GM23338 (cell line): ENCODE measurements at regions not wholly inside any gene's neighbourhood (a gene's known extent, or its start where the extent isn't known, plus 50 kb on each side); places are given as distances from the start of the nearest gene placed in this dataset.

Source experiments
- ATAC-seq: fragments of 200-7000 bp; cut with Tn5 transposase; 3 replicates; pipeline ENCODE4 v1.9.1; 2020
- DNase-seq: peaks from one replicate; pipeline ENCODE4 v3.0.0-alpha.2; 2015; ENCODE audit warnings: low spot score
- H2AFZ ChIP-seq: fragments of 200-600 bp; sonication (generic); 2 replicates; pipeline ENCODE4 v1.8.0; 2016; ENCODE audit warnings: antibody characterized with exemption, mild to moderate bottlenecking, moderate library complexity
- H3F3A ChIP-seq: fragments of 200-600 bp; sonication (generic); replicated peaks from 2 replicates; pipeline ENCODE4 v1.8.0; 2017; ENCODE audit warnings: antibody characterized with exemption, mixed run types, low read depth
- H3K27ac ChIP-seq: fragments of 200-600 bp; sonication (generic); 2 replicates; pipeline ENCODE4 v1.6.1; 2016; ENCODE audit warnings: low read depth
- H3K27me3 ChIP-seq: fragments of 200-600 bp; sonication (generic); 2 replicates; pipeline ENCODE4 v1.8.0; 2016; ENCODE audit warnings: mild to moderate bottlenecking, mixed run types, moderate library complexity; ENCODE audit not compliant: insufficient read depth
- H3K36me3 ChIP-seq: fragments of 200-600 bp; sonication (generic); 2 replicates; pipeline ENCODE4 v1.8.0; 2016; ENCODE audit warnings: mild to moderate bottlenecking; ENCODE audit not compliant: insufficient read depth
- H3K4me1 ChIP-seq: fragments of 200-600 bp; sonication (generic); 2 replicates; pipeline ENCODE4 v1.8.0; 2016; ENCODE audit warnings: mild to moderate bottlenecking, moderate library complexity; ENCODE audit not compliant: insufficient read depth
- H3K4me2 ChIP-seq: fragments of 200-600 bp; sonication (generic); 2 replicates; pipeline ENCODE4 v1.7.1; 2017; ENCODE audit warnings: mixed run types
- H3K4me3 ChIP-seq: fragments of 200-600 bp; sonication (generic); 2 replicates; pipeline ENCODE4 v1.6.1; 2016; ENCODE audit warnings: mixed run types
- H3K79me2 ChIP-seq: fragments of 200-600 bp; sonication (generic); replicated peaks from 2 replicates; pipeline ENCODE4 v1.8.0; 2017; ENCODE audit warnings: mild to moderate bottlenecking; ENCODE audit not compliant: insufficient read depth
- H3K9me2 ChIP-seq: fragments of 200-600 bp; sonication (generic); 2 replicates; pipeline ENCODE4 v1.8.0; 2017; ENCODE audit not compliant: insufficient read depth
- H4K20me1 ChIP-seq: fragments of 200-600 bp; sonication (generic); replicated peaks from 2 replicates; pipeline ENCODE4 v1.8.0; 2017; ENCODE audit warnings: mild to moderate bottlenecking; ENCODE audit not compliant: insufficient read depth
- H3K27ac Mint-ChIP-seq: 2 replicates; pipeline ENCODE4 v1.8.0; 2020; ENCODE audit warnings: inconsistent platforms, mild to moderate bottlenecking, moderate library complexity, mixed read lengths
- H3K27me3 Mint-ChIP-seq: 3 replicates; pipeline ENCODE4 v1.8.0; 2022; ENCODE audit warnings: low read depth, mild to moderate bottlenecking, moderate library complexity, mixed read lengths, inconsistent platforms; ENCODE audit not compliant: insufficient read depth, poor library complexity
- H3K36me3 Mint-ChIP-seq: 3 replicates; pipeline ENCODE4 v1.8.0; 2021; ENCODE audit warnings: low read depth, mild to moderate bottlenecking, inconsistent platforms, moderate library complexity, mixed read lengths
- H3K4me1 Mint-ChIP-seq: 3 replicates; pipeline ENCODE4 v1.8.0; 2020; ENCODE audit warnings: mild to moderate bottlenecking, inconsistent platforms, mixed read lengths
- H3K4me3 Mint-ChIP-seq: 3 replicates; pipeline ENCODE4 v1.8.0; 2021; ENCODE audit warnings: moderate library complexity, mild to moderate bottlenecking, inconsistent platforms, mixed read lengths
- H3K9me3 Mint-ChIP-seq: 3 replicates; pipeline ENCODE4 v1.8.0; 2020; ENCODE audit warnings: moderate library complexity, mild to moderate bottlenecking, inconsistent platforms, mixed read lengths
- CREB1 ChIP-seq: fragments of 250-450 bp; sonication (Bioruptor Pico); IDR thresholded peaks from 2 replicates; pipeline ENCODE4 v1.5.0; 2020; ENCODE audit warnings: low read depth, mild to moderate bottlenecking, moderate library complexity
- JUNB ChIP-seq: IDR thresholded peaks from one replicate; pipeline ENCODE4 v1.6.1; 2016; ENCODE audit warnings: antibody characterized with exemption; ENCODE audit not compliant: unreplicated experiment
- NANOG ChIP-seq: IDR thresholded peaks from 2 replicates; pipeline ENCODE4 v1.6.1; 2016; ENCODE audit warnings: antibody characterized with exemption, borderline replicate concordance
- POLR2AphosphoS5 ChIP-seq: IDR thresholded peaks from 2 replicates; pipeline ENCODE4 v1.6.1; 2016; ENCODE audit warnings: antibody characterized with exemption, low read depth
- ZNF331 ChIP-seq: fragments of 250-450 bp; sonication (Bioruptor Pico); IDR thresholded peaks from 2 replicates; pipeline ENCODE4 v1.5.0; 2020; ENCODE audit warnings: low read depth, mild to moderate bottlenecking, moderate library complexity
- TF ChIP-seq, protein P1 (sequence below): fragments of 250-450 bp; sonication (Bioruptor Pico); IDR thresholded peaks from 2 replicates; pipeline ENCODE4 v1.5.0; 2020; ENCODE audit warnings: mild to moderate bottlenecking, moderate library complexity
- TF ChIP-seq, protein P2 (sequence below): IDR thresholded peaks from 2 replicates; pipeline ENCODE4 v1.6.1; 2016; ENCODE audit warnings: antibody characterized with exemption
- TF ChIP-seq, protein P3 (sequence below): IDR thresholded peaks from one replicate; pipeline ENCODE4 v1.6.1; 2018; ENCODE audit warnings: antibody characterized with exemption; ENCODE audit not compliant: unreplicated experiment

DNA sequence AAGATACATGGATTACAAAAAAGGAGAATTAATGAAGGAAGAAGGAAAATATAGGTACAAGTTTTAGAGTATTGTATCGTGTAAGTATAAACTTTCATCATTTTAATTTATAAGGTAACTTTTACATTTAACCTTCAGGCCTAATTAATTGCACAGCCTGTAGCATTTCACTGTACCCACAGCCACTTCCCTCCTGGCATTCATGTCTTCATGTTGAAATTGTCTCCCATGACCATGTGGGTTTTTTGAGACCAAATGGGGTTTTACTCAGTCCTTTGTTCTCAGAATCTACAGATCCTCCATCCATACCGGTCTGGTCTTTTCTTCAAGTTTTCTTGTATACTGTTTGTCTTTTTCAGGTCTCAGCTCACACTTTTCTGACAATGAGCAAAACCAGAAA is 194.3 kb upstream of the CLNK start (continued):
- TF ChIP-seq, protein P1, sequence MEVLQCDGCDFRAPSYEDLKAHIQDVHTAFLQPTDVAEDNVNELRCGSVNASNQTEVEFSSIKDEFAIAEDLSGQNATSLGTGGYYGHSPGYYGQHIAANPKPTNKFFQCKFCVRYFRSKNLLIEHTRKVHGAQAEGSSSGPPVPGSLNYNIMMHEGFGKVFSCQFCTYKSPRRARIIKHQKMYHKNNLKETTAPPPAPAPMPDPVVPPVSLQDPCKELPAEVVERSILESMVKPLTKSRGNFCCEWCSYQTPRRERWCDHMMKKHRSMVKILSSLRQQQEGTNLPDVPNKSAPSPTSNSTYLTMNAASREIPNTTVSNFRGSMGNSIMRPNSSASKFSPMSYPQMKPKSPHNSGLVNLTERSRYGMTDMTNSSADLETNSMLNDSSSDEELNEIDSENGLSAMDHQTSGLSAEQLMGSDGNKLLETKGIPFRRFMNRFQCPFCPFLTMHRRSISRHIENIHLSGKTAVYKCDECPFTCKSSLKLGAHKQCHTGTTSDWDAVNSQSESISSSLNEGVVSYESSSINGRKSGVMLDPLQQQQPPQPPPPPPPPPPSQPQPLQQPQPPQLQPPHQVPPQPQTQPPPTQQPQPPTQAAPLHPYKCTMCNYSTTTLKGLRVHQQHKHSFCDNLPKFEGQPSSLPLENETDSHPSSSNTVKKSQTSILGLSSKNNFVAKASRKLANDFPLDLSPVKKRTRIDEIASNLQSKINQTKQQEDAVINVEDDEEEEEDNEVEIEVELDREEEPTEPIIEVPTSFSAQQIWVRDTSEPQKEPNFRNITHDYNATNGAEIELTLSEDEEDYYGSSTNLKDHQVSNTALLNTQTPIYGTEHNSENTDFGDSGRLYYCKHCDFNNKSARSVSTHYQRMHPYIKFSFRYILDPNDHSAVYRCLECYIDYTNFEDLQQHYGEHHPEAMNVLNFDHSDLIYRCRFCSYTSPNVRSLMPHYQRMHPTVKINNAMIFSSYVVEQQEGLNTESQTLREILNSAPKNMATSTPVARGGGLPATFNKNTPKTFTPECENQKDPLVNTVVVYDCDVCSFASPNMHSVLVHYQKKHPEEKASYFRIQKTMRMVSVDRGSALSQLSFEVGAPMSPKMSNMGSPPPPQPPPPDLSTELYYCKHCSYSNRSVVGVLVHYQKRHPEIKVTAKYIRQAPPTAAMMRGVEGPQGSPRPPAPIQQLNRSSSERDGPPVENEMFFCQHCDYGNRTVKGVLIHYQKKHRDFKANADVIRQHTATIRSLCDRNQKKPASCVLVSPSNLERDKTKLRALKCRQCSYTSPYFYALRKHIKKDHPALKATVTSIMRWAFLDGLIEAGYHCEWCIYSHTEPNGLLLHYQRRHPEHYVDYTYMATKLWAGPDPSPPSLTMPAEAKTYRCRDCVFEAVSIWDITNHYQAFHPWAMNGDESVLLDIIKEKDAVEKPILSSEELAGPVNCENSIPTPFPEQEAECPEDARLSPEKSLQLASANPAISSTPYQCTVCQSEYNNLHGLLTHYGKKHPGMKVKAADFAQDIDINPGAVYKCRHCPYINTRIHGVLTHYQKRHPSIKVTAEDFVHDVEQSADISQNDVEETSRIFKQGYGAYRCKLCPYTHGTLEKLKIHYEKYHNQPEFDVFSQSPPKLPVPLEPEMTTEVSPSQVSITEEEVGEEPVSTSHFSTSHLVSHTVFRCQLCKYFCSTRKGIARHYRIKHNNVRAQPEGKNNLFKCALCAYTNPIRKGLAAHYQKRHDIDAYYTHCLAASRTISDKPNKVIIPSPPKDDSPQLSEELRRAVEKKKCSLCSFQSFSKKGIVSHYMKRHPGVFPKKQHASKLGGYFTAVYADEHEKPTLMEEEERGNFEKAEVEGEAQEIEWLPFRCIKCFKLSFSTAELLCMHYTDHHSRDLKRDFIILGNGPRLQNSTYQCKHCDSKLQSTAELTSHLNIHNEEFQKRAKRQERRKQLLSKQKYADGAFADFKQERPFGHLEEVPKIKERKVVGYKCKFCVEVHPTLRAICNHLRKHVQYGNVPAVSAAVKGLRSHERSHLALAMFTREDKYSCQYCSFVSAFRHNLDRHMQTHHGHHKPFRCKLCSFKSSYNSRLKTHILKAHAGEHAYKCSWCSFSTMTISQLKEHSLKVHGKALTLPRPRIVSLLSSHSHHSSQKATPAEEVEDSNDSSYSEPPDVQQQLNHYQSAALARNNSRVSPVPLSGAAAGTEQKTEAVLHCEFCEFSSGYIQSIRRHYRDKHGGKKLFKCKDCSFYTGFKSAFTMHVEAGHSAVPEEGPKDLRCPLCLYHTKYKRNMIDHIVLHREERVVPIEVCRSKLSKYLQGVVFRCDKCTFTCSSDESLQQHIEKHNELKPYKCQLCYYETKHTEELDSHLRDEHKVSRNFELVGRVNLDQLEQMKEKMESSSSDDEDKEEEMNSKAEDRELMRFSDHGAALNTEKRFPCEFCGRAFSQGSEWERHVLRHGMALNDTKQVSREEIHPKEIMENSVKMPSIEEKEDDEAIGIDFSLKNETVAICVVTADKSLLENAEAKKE (CRISPR knock-in tag): no peak
- no peak for TF ChIP-seq NANOG
- TF ChIP-seq ZNF331: no peak
- no peak for TF ChIP-seq POLR2AphosphoS5
- TF ChIP-seq JUNB: no peak

DNA sequence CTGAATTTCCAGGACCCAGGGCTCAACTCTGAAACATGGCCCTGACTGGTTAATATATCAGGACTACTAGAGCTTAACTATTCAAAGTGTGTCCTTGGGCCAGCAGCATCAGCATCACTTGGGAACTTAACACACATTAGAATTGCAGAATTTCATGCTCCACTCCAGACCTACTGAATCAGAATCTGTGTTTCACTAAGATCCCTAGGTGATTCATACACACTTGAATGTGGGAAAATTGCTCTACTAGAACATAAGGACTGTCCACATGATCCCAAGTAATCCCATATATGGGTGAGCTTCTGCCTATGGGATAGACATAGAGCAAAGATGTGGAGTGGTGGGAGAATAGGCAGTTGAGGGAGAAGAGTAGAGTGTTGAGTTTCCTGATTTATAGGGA is 192.5 kb upstream of the CLNK start:
- H3K4me3 Mint-ChIP-seq: no peak overlapping the region
- Histone ChIP-seq H3K4me1 (peaks cover 7% of the 10 kb centered on the region), H3K27ac (no peak overlapping the region), H4K20me1 (no peaks in the 10 kb centered on the region), H3F3A (no peaks in the 10 kb centered on the region), H3K4me2 (0 out of 2 replicates have a peak overlapping the region, but pooled peaks have one; percentile 16), H3K9me2 (peaks cover 5% of the 10 kb centered on the region; the same call in 1 of the 2 replicates), H3K79me2 (no peaks in the 10 kb centered on the region), H2AFZ (peak overlapping the region; percentile 69; the same call in 1 of the 2 replicates), H3K36me3 (no peaks in the 10 kb centered on the region), H3K27me3 (no peaks in the 10 kb centered on the region), H3K4me3 (no peak overlapping the region; the same call in 1 of the 2 replicates)
- ATAC-seq (no peak), DNase-seq (no peak)
- no peaks in the 10 kb centered on the region for H3K36me3 Mint-ChIP-seq
- no peaks in the 10 kb centered on the region for H3K9me3 Mint-ChIP-seq
- H3K4me1 Mint-ChIP-seq: peaks cover 12% of the 10 kb centered on the region
- H3K27ac Mint-ChIP-seq: no peak overlapping the region
- peaks cover 2% of the 10 kb centered on the region for H3K27me3 Mint-ChIP-seq
- TF ChIP-seq, protein P2, sequence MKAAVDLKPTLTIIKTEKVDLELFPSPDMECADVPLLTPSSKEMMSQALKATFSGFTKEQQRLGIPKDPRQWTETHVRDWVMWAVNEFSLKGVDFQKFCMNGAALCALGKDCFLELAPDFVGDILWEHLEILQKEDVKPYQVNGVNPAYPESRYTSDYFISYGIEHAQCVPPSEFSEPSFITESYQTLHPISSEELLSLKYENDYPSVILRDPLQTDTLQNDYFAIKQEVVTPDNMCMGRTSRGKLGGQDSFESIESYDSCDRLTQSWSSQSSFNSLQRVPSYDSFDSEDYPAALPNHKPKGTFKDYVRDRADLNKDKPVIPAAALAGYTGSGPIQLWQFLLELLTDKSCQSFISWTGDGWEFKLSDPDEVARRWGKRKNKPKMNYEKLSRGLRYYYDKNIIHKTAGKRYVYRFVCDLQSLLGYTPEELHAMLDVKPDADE: no peak
- TF ChIP-seq, protein P3, sequence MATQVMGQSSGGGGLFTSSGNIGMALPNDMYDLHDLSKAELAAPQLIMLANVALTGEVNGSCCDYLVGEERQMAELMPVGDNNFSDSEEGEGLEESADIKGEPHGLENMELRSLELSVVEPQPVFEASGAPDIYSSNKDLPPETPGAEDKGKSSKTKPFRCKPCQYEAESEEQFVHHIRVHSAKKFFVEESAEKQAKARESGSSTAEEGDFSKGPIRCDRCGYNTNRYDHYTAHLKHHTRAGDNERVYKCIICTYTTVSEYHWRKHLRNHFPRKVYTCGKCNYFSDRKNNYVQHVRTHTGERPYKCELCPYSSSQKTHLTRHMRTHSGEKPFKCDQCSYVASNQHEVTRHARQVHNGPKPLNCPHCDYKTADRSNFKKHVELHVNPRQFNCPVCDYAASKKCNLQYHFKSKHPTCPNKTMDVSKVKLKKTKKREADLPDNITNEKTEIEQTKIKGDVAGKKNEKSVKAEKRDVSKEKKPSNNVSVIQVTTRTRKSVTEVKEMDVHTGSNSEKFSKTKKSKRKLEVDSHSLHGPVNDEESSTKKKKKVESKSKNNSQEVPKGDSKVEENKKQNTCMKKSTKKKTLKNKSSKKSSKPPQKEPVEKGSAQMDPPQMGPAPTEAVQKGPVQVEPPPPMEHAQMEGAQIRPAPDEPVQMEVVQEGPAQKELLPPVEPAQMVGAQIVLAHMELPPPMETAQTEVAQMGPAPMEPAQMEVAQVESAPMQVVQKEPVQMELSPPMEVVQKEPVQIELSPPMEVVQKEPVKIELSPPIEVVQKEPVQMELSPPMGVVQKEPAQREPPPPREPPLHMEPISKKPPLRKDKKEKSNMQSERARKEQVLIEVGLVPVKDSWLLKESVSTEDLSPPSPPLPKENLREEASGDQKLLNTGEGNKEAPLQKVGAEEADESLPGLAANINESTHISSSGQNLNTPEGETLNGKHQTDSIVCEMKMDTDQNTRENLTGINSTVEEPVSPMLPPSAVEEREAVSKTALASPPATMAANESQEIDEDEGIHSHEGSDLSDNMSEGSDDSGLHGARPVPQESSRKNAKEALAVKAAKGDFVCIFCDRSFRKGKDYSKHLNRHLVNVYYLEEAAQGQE: no peak
- no peak for TF ChIP-seq CREB1 (CRISPR knock-in tag)
